ENCODE measurements at regions not wholly inside any gene's neighbourhood (a gene's known extent, or its start where the extent isn't known, plus 50 kb on each side); places are given as distances from the start of the nearest gene placed in this dataset.

GRCh38 chr3:153666991-153667740, 454.0 kb upstream of the ARHGEF26 start:
- intact Hi-C loops (cut with DNase I), result no loop called here
- H3K27ac ChIP-seq (replicated peaks in 1 of 4), result no peak overlapping the region
- no peak overlapping the region for H3K4me3 ChIP-seq
- no peaks in the 10 kb centered on the region for H3K9me3 ChIP-seq
- no peak for TF ChIP-seq EP300 (IDR thresholded peaks at IDR 0.05)
- no peak for TF ChIP-seq POLR2A (IDR thresholded peaks at IDR 0.05; ENCODE audit: low read depth)
- no peak for TF ChIP-seq CTCF (IDR thresholded peaks at IDR 0.05)
- TF ChIP-seq POLR2AphosphoS5 (IDR thresholded peaks at IDR 0.05), result no peak
- 78% methylated on average over 7 of the region's 7 CpGs for WGBS
- no peaks in the 10 kb centered on the region for H3K4me1 ChIP-seq
- no peak for DNase-seq (ENCODE audit: extremely low spot score)
- H3K36me3 ChIP-seq, result no peaks in the 10 kb centered on the region
- H3K27me3 ChIP-seq, result no peaks in the 10 kb centered on the region

GRCh38 chr3:153669527-153669926, 451.7 kb upstream of the ARHGEF26 start:
- no peaks in the 10 kb centered on the region for H3K27me3 ChIP-seq
- no peak overlapping the region for H3K4me3 ChIP-seq
- no peak overlapping the region for H3K27ac ChIP-seq (replicated peaks in 1 of 4)
- intact Hi-C loops (cut with DNase I), result no loop called here
- DNase-seq (ENCODE audit: extremely low spot score), result no peak
- WGBS, result 87% methylated on average over 3 of the region's 3 CpGs
- no peak for TF ChIP-seq POLR2A (IDR thresholded peaks at IDR 0.05; ENCODE audit: low read depth)
- no peak for TF ChIP-seq CTCF (IDR thresholded peaks at IDR 0.05)
- no peaks in the 10 kb centered on the region for H3K9me3 ChIP-seq
- H3K4me1 ChIP-seq, result no peaks in the 10 kb centered on the region
- H3K36me3 ChIP-seq, result no peaks in the 10 kb centered on the region

- no peak for TF ChIP-seq EP300 (IDR thresholded peaks at IDR 0.05)
- no peak for TF ChIP-seq POLR2A (IDR thresholded peaks at IDR 0.05; ENCODE audit: low read depth)
- TF ChIP-seq CTCF (IDR thresholded peaks at IDR 0.05), result no peak
- no peak for TF ChIP-seq POLR2AphosphoS5 (IDR thresholded peaks at IDR 0.05)
- 72% methylated on average over 3 of the region's 3 CpGs for WGBS
Observed at GRCh38 chr3:153670577-153670976, 450.6 kb upstream of the ARHGEF26 start.

GRCh38 chr3:153673853-153674252, 447.3 kb upstream of the ARHGEF26 start:
- 78% methylated on average over 2 of the region's 2 CpGs for WGBS
- Histone ChIP-seq H3K36me3 (no peaks in the 10 kb centered on the region), H3K4me3 (no peak overlapping the region), H3K27ac (replicated peaks in 1 of 4) (no peak overlapping the region), H3K27me3 (no peaks in the 10 kb centered on the region), H3K4me1 (no peaks in the 10 kb centered on the region), H3K9me3 (no peaks in the 10 kb centered on the region)
- intact Hi-C loops (cut with DNase I), result no loop called here
- no peak for DNase-seq (ENCODE audit: extremely low spot score)
- TF ChIP-seq EP300 (IDR thresholded peaks at IDR 0.05) (no peak), POLR2AphosphoS5 (IDR thresholded peaks at IDR 0.05) (no peak), CTCF (IDR thresholded peaks at IDR 0.05) (no peak), POLR2A (IDR thresholded peaks at IDR 0.05; ENCODE audit: low read depth) (no peak)

More at GRCh38 chr3:153670577-153670976, 450.6 kb upstream of the ARHGEF26 start:
- Histone ChIP-seq H3K27me3 (no peaks in the 10 kb centered on the region), H3K27ac (replicated peaks in 1 of 4) (no peak overlapping the region), H3K36me3 (no peaks in the 10 kb centered on the region), H3K4me1 (no peaks in the 10 kb centered on the region), H3K9me3 (no peaks in the 10 kb centered on the region), H3K4me3 (no peak overlapping the region)
- intact Hi-C loops (cut with DNase I), result no loop called here
- no peak for DNase-seq (ENCODE audit: extremely low spot score)

GRCh38 chr3:153679714-153680113, 441.5 kb upstream of the ARHGEF26 start:
- Histone ChIP-seq H3K9me3 (no peaks in the 10 kb centered on the region), H3K4me3 (no peak overlapping the region), H3K4me1 (no peaks in the 10 kb centered on the region), H3K27me3 (no peaks in the 10 kb centered on the region), H3K36me3 (no peaks in the 10 kb centered on the region), H3K27ac (replicated peaks in 1 of 4) (no peak overlapping the region)
- TF ChIP-seq CTCF (IDR thresholded peaks at IDR 0.05) (no peak), EP300 (IDR thresholded peaks at IDR 0.05) (no peak), POLR2AphosphoS5 (IDR thresholded peaks at IDR 0.05) (no peak), POLR2A (IDR thresholded peaks at IDR 0.05; ENCODE audit: low read depth) (no peak)
- DNase-seq (ENCODE audit: extremely low spot score), result no peak
- intact Hi-C loops (cut with DNase I), result no loop called here

Measured in esophagus muscularis mucosa (tissue), 4 donors.